ENCODE measurements at regions not wholly inside any gene's neighbourhood (a gene's known extent, or its start where the extent isn't known, plus 50 kb on each side); places are given as distances from the start of the nearest gene placed in this dataset.

DNA sequence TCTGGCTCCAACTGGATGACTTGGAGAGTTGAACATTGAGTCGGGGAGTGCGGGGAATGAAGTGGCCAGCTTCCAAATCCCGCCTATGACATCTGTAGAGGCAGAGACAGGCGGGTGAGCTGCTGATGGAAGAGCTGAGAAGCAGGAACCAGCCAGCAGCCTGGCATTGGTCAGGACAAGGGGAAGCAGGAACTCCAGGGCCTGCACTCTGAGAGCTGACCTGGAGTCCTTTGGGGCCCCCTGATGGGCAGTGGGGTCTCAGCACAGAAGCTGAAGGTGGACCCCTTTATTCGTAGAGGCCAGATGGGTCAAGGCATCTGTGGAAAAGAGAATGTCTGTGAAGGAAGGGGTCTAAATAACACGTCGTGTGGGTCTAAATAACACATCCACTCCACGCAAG, 57.0 kb downstream of the SEC61G start:
- TF ChIP-seq, protein P1, sequence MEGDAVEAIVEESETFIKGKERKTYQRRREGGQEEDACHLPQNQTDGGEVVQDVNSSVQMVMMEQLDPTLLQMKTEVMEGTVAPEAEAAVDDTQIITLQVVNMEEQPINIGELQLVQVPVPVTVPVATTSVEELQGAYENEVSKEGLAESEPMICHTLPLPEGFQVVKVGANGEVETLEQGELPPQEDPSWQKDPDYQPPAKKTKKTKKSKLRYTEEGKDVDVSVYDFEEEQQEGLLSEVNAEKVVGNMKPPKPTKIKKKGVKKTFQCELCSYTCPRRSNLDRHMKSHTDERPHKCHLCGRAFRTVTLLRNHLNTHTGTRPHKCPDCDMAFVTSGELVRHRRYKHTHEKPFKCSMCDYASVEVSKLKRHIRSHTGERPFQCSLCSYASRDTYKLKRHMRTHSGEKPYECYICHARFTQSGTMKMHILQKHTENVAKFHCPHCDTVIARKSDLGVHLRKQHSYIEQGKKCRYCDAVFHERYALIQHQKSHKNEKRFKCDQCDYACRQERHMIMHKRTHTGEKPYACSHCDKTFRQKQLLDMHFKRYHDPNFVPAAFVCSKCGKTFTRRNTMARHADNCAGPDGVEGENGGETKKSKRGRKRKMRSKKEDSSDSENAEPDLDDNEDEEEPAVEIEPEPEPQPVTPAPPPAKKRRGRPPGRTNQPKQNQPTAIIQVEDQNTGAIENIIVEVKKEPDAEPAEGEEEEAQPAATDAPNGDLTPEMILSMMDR (IDR thresholded peaks at IDR 0.05): no peak
- Histone ChIP-seq H3K9me3 (no peaks in the 10 kb centered on the region), H3K4me3 (no peak overlapping the region), H3K36me3 (no peaks in the 10 kb centered on the region), H3K27me3 (replicated peaks; ENCODE audit: insufficient read depth) (no peaks in the 10 kb centered on the region), H3K27ac (no peak overlapping the region), H3K4me1 (ENCODE audit: control insufficient read depth in 1 of 2, low read depth in 2 of 2) (no peaks in the 10 kb centered on the region)
- DNase-seq (ENCODE audit: low spot score) (no peak), ATAC-seq (ENCODE audit: insufficient number of reproducible peaks, low FRiP score, low read depth) (no peak)

DNA sequence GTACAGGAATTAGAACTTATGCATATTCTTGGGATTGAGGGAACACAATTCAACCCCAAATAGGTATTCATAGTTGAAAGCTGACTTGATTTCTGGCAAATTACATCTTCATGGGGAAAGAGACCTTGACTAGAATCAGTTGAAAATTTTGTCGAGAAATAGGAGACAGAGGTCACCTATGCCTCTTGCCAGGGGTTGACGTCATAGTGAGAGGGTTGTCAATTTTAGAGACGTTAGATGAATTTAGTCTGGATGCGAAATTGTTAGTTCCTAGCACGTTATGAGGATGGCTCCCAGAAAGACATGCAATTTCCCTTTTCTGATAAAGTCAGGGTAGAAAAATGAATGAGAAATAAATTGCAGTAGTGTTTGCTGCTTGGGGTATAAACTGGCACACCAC, 59.3 kb downstream of the SEC61G start:
- Histone ChIP-seq H3K4me1 (ENCODE audit: control insufficient read depth in 1 of 2, low read depth in 2 of 2) (no peaks in the 10 kb centered on the region), H3K9me3 (no peaks in the 10 kb centered on the region), H3K4me3 (no peak overlapping the region), H3K27me3 (replicated peaks; ENCODE audit: insufficient read depth) (no peaks in the 10 kb centered on the region), H3K36me3 (no peaks in the 10 kb centered on the region), H3K27ac (no peak overlapping the region)
- DNase-seq (ENCODE audit: low spot score) (no peak), ATAC-seq (ENCODE audit: insufficient number of reproducible peaks, low FRiP score, low read depth) (no peak)
- TF ChIP-seq, protein P1 (IDR thresholded peaks at IDR 0.05): no peak

DNA sequence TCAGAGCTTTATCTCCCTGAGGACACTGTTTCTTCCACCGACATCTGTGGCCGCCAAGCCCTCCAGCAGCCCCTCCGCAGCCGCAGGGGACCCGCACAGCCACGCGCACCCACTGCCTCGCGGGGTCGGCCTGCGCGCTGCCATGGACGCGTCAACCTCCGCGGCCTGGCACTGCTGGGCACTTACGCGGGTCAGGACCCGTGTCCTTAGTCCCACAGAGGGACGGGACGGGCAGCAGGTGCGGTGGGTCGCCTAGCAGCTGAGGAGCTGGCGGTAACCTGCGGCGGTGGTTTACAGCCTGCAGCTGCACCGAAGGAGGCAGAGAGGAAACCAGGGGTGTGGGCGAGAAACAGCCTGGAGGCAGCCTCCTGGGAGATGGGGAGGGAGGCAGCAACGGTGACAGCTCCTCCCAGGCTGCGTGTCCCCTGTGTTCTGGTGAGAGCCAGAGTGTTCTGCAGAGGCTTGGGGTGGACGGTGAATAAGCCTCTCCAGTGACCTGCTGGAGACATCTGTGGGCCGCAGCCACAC, 61.3 kb downstream of the SEC61G start:
- Histone ChIP-seq H3K4me3 (no peak overlapping the region), H3K36me3 (no peaks in the 10 kb centered on the region), H3K27me3 (replicated peaks; ENCODE audit: insufficient read depth) (no peaks in the 10 kb centered on the region), H3K4me1 (ENCODE audit: control insufficient read depth in 1 of 2, low read depth in 2 of 2) (no peaks in the 10 kb centered on the region), H3K9me3 (no peaks in the 10 kb centered on the region), H3K27ac (no peak overlapping the region)
- ATAC-seq (ENCODE audit: insufficient number of reproducible peaks, low FRiP score, low read depth) (no peak), DNase-seq (ENCODE audit: low spot score) (no peak)
- TF ChIP-seq, protein P1 (IDR thresholded peaks at IDR 0.05): no peak

DNA sequence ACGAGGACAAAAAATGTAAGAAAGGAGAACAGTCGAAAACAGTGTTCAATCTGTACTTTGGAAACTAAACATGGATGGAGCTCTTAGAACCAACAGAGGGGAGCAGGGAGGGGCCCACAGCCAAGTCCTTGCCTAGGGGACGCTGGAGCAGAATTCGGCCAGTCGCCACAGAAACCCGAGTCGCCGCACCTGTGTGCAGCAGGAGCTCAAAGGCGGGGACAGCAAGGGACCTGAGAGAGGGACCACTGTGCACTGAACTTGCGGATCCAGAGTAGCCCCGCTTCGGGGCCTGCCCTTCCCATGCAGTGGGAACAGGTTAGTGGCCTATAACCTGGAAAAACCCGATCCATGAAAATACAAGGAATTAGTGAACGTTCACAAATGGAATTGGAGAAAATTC, 68.1 kb downstream of the SEC61G start:
- DNase-seq (ENCODE audit: low spot score) (no peak), ATAC-seq (ENCODE audit: insufficient number of reproducible peaks, low FRiP score, low read depth) (no peak)
- Histone ChIP-seq H3K27ac (no peak overlapping the region), H3K4me1 (ENCODE audit: control insufficient read depth in 1 of 2, low read depth in 2 of 2) (no peaks in the 10 kb centered on the region), H3K36me3 (no peaks in the 10 kb centered on the region), H3K9me3 (no peaks in the 10 kb centered on the region), H3K4me3 (no peak overlapping the region), H3K27me3 (replicated peaks; ENCODE audit: insufficient read depth) (no peaks in the 10 kb centered on the region)
- TF ChIP-seq, protein P1 (IDR thresholded peaks at IDR 0.05): no peak

DNA sequence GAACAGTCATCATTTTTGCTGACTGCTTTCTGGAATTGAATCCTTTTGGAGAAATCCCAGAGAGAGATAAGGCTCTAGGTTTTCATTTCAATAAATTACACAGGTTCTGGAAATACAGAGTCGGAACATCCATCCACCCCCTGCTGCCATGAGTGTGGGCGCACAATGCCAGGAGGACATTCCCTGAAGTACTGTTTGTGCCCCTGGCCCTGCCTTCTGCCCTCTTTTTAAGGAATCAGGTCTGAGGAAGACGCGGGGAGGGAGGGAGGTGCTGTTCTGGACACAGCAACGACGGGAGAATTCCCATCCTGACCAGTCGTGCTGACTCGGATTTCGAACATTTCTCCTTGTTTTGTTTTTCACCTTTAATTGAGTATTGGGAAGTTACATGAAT, 69.0 kb downstream of the SEC61G start:
- H3K4me3 ChIP-seq: no peak overlapping the region
- no peak for ATAC-seq (ENCODE audit: insufficient number of reproducible peaks, low FRiP score, low read depth)
- no peaks in the 10 kb centered on the region for H3K27me3 ChIP-seq (replicated peaks; ENCODE audit: insufficient read depth)
- TF ChIP-seq, protein P1 (IDR thresholded peaks at IDR 0.05): no peak
- no peaks in the 10 kb centered on the region for H3K4me1 ChIP-seq (ENCODE audit: control insufficient read depth in 1 of 2, low read depth in 2 of 2)
- no peaks in the 10 kb centered on the region for H3K36me3 ChIP-seq
- H3K9me3 ChIP-seq: no peaks in the 10 kb centered on the region
- no peak overlapping the region for H3K27ac ChIP-seq
- DNase-seq (ENCODE audit: low spot score): no peak
